ENCODE measurements at regions not wholly inside any gene's neighbourhood (a gene's known extent, or its start where the extent isn't known, plus 50 kb on each side); places are given as distances from the start of the nearest gene placed in this dataset.

- no peak for ATAC-seq (ENCODE audit: low read depth)
- H3K9ac ChIP-seq (ENCODE audit: low read length) = no peak overlapping the region
- no peaks in the 10 kb centered on the region for H3K4me1 Mint-ChIP-seq
- no peaks in the 10 kb centered on the region for H3K27me3 ChIP-seq (replicated peaks in 1 of 4; ENCODE audit: control extremely low read depth in 1 of 4, control insufficient read depth in 3 of 4, insufficient read depth in 4 of 4, low read length in 3 of 4)
- ChIA-PET POLR2A (no interaction called here), CTCF (interaction anchor here (0.6 kb wide), 1 partner anchor 497 kb away, joined by 4 read pairs; no protein-coding TSS in a partner anchor)
- H3K9me3 Mint-ChIP-seq (ENCODE audit: insufficient read depth) = peaks cover 7% of the 10 kb centered on the region
- no peak overlapping the region for H3K27ac ChIP-seq (ENCODE audit: low read length in 2 of 2)
- DNase-seq = no peak
- H3K4me1 ChIP-seq (ENCODE audit: control insufficient read depth in 2 of 2, insufficient read depth in 2 of 2, low read length in 2 of 2) = no peaks in the 10 kb centered on the region
- no CpG with 5 or more reads among the region's 2 CpGs for WGBS (ENCODE audit: insufficient coverage)
- no peak overlapping the region for H3K4me2 ChIP-seq (replicated peaks; ENCODE audit: low read depth, low read length, poor library complexity, severe bottlenecking)
- no peak overlapping the region for H3K4me3 Mint-ChIP-seq
- no peak overlapping the region for H3K4me3 ChIP-seq (ENCODE audit: control extremely low read depth in 1 of 5, extremely low read depth in 1 of 5, insufficient read depth in 1 of 5, low read depth in 2 of 5, low read length in 4 of 5)
- no peaks in the 10 kb centered on the region for H3K79me2 ChIP-seq (ENCODE audit: control insufficient read depth, insufficient read depth, low read length)
- H3K27ac Mint-ChIP-seq = no peak overlapping the region
- no peak overlapping the region for H2AFZ ChIP-seq (ENCODE audit: insufficient read depth, low read depth, low read length, poor library complexity, severe bottlenecking)
- peaks cover 0 to 11% (median 0%) of the 10 kb centered on the region in 3 donors for H3K9me3 ChIP-seq (ENCODE audit: control extremely low read depth in 1 of 3, control insufficient read depth in 2 of 3, insufficient read depth in 1 of 3, low read length in 2 of 3)
- H3K27me3 Mint-ChIP-seq = no peaks in the 10 kb centered on the region
- intact Hi-C loops (cut with micrococcal nuclease) = no loop called here
- no peaks in the 10 kb centered on the region for H3K36me3 ChIP-seq (replicated peaks in 1 of 2; ENCODE audit: control extremely low read depth in 1 of 2, control insufficient read depth in 1 of 2, extremely low read depth in 1 of 2, insufficient read depth in 2 of 2, low read length in 1 of 2)
- no peak for TF ChIP-seq EZH2 (IDR thresholded peaks at IDR 0.05; ENCODE audit: borderline replicate concordance, insufficient read depth, low read depth, low read length, poor library complexity, severe bottlenecking)
- H4K20me1 ChIP-seq (ENCODE audit: control insufficient read depth, insufficient read depth, low read length, poor library complexity, severe bottlenecking) = no peaks in the 10 kb centered on the region
Measured at GRCh38 chr11:91795139-91795887, 429.3 kb upstream of the FAT3 start.

- H3K4me3 Mint-ChIP-seq = no peak overlapping the region
- peaks cover 7% of the 10 kb centered on the region for H3K9me3 Mint-ChIP-seq (ENCODE audit: insufficient read depth)
- H2AFZ ChIP-seq (ENCODE audit: insufficient read depth, low read depth, low read length, poor library complexity, severe bottlenecking) = no peak overlapping the region
- no peak overlapping the region for H3K4me3 ChIP-seq (ENCODE audit: control extremely low read depth in 1 of 5, extremely low read depth in 1 of 5, insufficient read depth in 1 of 5, low read depth in 2 of 5, low read length in 4 of 5)
- H3K27me3 ChIP-seq (replicated peaks in 1 of 4; ENCODE audit: control extremely low read depth in 1 of 4, control insufficient read depth in 3 of 4, insufficient read depth in 4 of 4, low read length in 3 of 4) = no peaks in the 10 kb centered on the region
- DNase-seq (no peak), ATAC-seq (ENCODE audit: low read depth) (no peak)
- H3K4me2 ChIP-seq (replicated peaks; ENCODE audit: low read depth, low read length, poor library complexity, severe bottlenecking) = no peak overlapping the region
- H3K27me3 Mint-ChIP-seq = no peaks in the 10 kb centered on the region
- intact Hi-C loops (cut with micrococcal nuclease) = no loop called here
- CTCF ChIA-PET = no interaction called here
- H3K4me1 ChIP-seq (ENCODE audit: control insufficient read depth in 2 of 2, insufficient read depth in 2 of 2, low read length in 2 of 2) = no peaks in the 10 kb centered on the region
- no peak overlapping the region for H3K27ac Mint-ChIP-seq
- no peak overlapping the region for H3K9ac ChIP-seq (ENCODE audit: low read length)
- H3K4me1 Mint-ChIP-seq = no peaks in the 10 kb centered on the region
- no peak overlapping the region for H3K27ac ChIP-seq (ENCODE audit: low read length in 2 of 2)
- POLR2A ChIA-PET = no interaction called here
- H3K36me3 ChIP-seq (replicated peaks in 1 of 2; ENCODE audit: control extremely low read depth in 1 of 2, control insufficient read depth in 1 of 2, extremely low read depth in 1 of 2, insufficient read depth in 2 of 2, low read length in 1 of 2) = no peaks in the 10 kb centered on the region
- no peaks in the 10 kb centered on the region for H3K79me2 ChIP-seq (ENCODE audit: control insufficient read depth, insufficient read depth, low read length)
- H3K9me3 ChIP-seq (ENCODE audit: control extremely low read depth in 1 of 3, control insufficient read depth in 2 of 3, insufficient read depth in 1 of 3, low read length in 2 of 3) = peaks cover 0 to 8% (median 0%) of the 10 kb centered on the region in 3 donors
- TF ChIP-seq, protein P1, sequence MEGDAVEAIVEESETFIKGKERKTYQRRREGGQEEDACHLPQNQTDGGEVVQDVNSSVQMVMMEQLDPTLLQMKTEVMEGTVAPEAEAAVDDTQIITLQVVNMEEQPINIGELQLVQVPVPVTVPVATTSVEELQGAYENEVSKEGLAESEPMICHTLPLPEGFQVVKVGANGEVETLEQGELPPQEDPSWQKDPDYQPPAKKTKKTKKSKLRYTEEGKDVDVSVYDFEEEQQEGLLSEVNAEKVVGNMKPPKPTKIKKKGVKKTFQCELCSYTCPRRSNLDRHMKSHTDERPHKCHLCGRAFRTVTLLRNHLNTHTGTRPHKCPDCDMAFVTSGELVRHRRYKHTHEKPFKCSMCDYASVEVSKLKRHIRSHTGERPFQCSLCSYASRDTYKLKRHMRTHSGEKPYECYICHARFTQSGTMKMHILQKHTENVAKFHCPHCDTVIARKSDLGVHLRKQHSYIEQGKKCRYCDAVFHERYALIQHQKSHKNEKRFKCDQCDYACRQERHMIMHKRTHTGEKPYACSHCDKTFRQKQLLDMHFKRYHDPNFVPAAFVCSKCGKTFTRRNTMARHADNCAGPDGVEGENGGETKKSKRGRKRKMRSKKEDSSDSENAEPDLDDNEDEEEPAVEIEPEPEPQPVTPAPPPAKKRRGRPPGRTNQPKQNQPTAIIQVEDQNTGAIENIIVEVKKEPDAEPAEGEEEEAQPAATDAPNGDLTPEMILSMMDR (IDR thresholded peaks at IDR 0.05) = no peak
- no peak for TF ChIP-seq EZH2 (IDR thresholded peaks at IDR 0.05; ENCODE audit: borderline replicate concordance, insufficient read depth, low read depth, low read length, poor library complexity, severe bottlenecking)
- no peaks in the 10 kb centered on the region for H4K20me1 ChIP-seq (ENCODE audit: control insufficient read depth, insufficient read depth, low read length, poor library complexity, severe bottlenecking)
- no CpG with 5 or more reads among the region's 3 CpGs for WGBS (ENCODE audit: insufficient coverage)
Measured at GRCh38 chr11:91794146-91794545, 430.5 kb upstream of the FAT3 start.
